ENCODE measurements at regions not wholly inside any gene's neighbourhood (a gene's known extent, or its start where the extent isn't known, plus 50 kb on each side); places are given as distances from the start of the nearest gene placed in this dataset.

GRCh38 chr7:35512716-35513115 lies 182.2 kb downstream of the HERPUD2 start:
- no peak for TF ChIP-seq FOXP2 (optimal IDR thresholded peaks at IDR 0.05; ENCODE audit: borderline replicate concordance, extremely low read depth, extremely low read length, insufficient read depth)
- no peak for TF ChIP-seq SIN3A (IDR thresholded peaks at IDR 0.05; ENCODE audit: borderline replicate concordance, insufficient read depth, low read length)
- no peak for TF ChIP-seq TAF1 (IDR thresholded peaks at IDR 0.05; ENCODE audit: borderline replicate concordance, insufficient read depth, low read length)
- TF ChIP-seq POLR2AphosphoS5 (IDR thresholded peaks at IDR 0.05; ENCODE audit: low read depth, low read length) = no peak
- TF ChIP-seq REST (IDR thresholded peaks at IDR 0.05; ENCODE audit: insufficient read depth in 1 of 2, low read depth in 2 of 2, low read length in 2 of 2) = no peak

DNA sequence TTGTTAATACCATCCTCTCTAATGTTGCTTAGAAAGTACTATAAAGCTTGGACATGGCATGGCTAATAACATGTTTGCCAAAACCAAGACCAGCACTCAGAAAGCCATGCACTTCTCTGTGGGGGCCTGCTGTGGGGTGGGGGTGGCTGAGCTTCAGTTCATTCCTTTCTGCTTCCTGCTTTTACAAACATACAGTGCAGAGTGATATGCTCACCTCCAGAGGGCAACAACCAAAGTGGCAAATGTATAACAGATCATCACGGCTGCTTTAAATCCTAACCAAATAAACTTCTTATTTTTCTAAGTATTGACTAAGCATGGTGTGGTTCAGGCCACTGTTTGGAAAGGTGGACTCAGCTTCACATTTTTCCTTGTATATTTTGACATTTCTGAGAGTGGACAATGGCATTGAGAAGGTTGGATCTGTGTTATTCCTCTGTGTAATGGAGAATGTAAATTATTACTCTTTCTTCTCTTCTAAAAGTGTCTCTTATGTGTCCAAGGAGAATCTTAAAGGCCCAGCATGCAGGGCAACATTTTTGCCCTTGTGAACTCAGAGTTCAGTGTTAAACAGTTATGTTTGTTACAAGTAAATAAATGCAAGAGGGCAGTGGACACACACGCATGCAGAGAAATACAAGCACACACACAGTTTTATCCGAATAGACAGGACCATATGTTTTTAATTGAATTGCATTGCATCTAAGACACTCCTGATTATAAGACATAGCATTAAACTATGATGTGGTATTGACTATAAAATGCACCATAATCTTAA lies 186.1 kb downstream of the HERPUD2 start:
- TF ChIP-seq SIN3A (IDR thresholded peaks at IDR 0.05; ENCODE audit: borderline replicate concordance, insufficient read depth, low read length) (no peak), TAF1 (IDR thresholded peaks at IDR 0.05; ENCODE audit: borderline replicate concordance, insufficient read depth, low read length) (no peak), REST (IDR thresholded peaks at IDR 0.05; ENCODE audit: insufficient read depth in 1 of 2, low read depth in 2 of 2, low read length in 2 of 2) (no peak), POLR2AphosphoS5 (IDR thresholded peaks at IDR 0.05; ENCODE audit: low read depth, low read length) (no peak), FOXP2 (optimal IDR thresholded peaks at IDR 0.05; ENCODE audit: borderline replicate concordance, extremely low read depth, extremely low read length, insufficient read depth) (no peak)

DNA sequence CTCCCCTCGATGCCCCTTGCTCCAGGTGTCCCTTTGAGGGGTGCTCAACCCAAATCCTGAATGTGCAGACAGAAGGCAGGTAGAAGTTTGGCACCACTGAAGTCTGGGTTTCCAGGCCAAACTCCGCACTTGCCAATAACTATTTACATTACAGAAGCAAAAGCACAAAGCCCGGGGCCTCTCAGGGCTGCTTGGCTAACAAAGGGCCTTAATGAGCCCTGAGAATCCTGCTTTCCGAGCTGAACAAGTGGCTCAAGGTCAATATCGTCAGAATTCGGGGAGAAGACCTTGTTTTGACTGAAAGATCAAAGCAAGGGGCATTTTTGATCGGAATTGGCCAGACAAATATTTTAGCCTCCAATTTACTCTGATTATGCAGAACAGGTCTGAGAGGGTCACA lies 189.9 kb downstream of the HERPUD2 start:
- TF ChIP-seq POLR2AphosphoS5 (IDR thresholded peaks at IDR 0.05; ENCODE audit: low read depth, low read length) (no peak), REST (IDR thresholded peaks at IDR 0.05; ENCODE audit: insufficient read depth in 1 of 2, low read depth in 2 of 2, low read length in 2 of 2) (no peak), TAF1 (IDR thresholded peaks at IDR 0.05; ENCODE audit: borderline replicate concordance, insufficient read depth, low read length) (no peak), FOXP2 (optimal IDR thresholded peaks at IDR 0.05; ENCODE audit: borderline replicate concordance, extremely low read depth, extremely low read length, insufficient read depth) (no peak), SIN3A (IDR thresholded peaks at IDR 0.05; ENCODE audit: borderline replicate concordance, insufficient read depth, low read length) (no peak)

DNA sequence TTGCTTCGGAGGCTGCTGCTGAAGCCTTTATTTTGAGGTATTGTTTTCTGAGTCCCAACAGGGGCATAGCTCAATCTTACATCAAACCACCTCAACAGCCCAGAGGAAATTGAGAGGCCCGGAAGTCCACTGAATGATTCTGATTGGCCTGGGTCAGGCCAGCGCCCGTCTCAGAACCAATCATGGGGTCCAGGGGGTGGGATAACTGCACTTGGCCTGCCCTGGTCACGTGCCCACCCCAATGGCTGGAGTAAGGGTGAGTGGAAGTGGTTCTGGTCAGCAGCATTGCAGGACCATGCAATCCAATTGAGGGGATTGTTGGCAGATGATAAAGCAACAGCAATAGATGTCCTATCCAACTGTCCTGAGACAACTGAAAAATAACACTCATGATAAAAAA lies 190.6 kb downstream of the HERPUD2 start:
- no peak for TF ChIP-seq TAF1 (IDR thresholded peaks at IDR 0.05; ENCODE audit: borderline replicate concordance, insufficient read depth, low read length)
- TF ChIP-seq SIN3A (IDR thresholded peaks at IDR 0.05; ENCODE audit: borderline replicate concordance, insufficient read depth, low read length) = no peak
- no peak for TF ChIP-seq REST (IDR thresholded peaks at IDR 0.05; ENCODE audit: insufficient read depth in 1 of 2, low read depth in 2 of 2, low read length in 2 of 2)
- no peak for TF ChIP-seq FOXP2 (optimal IDR thresholded peaks at IDR 0.05; ENCODE audit: borderline replicate concordance, extremely low read depth, extremely low read length, insufficient read depth)
- TF ChIP-seq POLR2AphosphoS5 (IDR thresholded peaks at IDR 0.05; ENCODE audit: low read depth, low read length) = no peak
